BE2C (cell line): ENCODE measurements at regions not wholly inside any gene's neighbourhood (a gene's known extent, or its start where the extent isn't known, plus 50 kb on each side); places are given as distances from the start of the nearest gene placed in this dataset.

Experiments used
- DNase-seq: peaks from one replicate; pipeline ENCODE4 v3.0.0-alpha.2; 2020
- H3K27me3 ChIP-seq: fragments of 250-450 bp; sonication (Bioruptor Pico); 2 replicates; pipeline ENCODE4 v1.5.1; 2020; ENCODE audit warnings: mild to moderate bottlenecking
- H3K36me3 ChIP-seq: fragments of 250-450 bp; sonication (Bioruptor Pico); 2 replicates; pipeline ENCODE4 v1.5.1; 2020; ENCODE audit warnings: mild to moderate bottlenecking
- H3K4me1 ChIP-seq: fragments of 250-450 bp; sonication (Bioruptor Pico); 2 replicates; pipeline ENCODE4 v1.5.1; 2020
- H3K4me3 ChIP-seq: 2 replicates; pipeline ENCODE4 v1.5.1; 2011; ENCODE audit warnings: low read depth, low read length
- H3K9me3 ChIP-seq: fragments of 250-450 bp; sonication (Bioruptor Pico); 2 replicates; pipeline ENCODE4 v1.5.1; 2020
- CTCF ChIP-seq: IDR thresholded peaks from 2 replicates; pipeline ENCODE4 v1.5.1; 2012; ENCODE audit warnings: mild to moderate bottlenecking, low read depth, low read length

- Histone ChIP-seq H3K4me3 (no peak overlapping the region), H3K4me1 (no peaks in the 10 kb centered on the region), H3K9me3 (no peaks in the 10 kb centered on the region), H3K36me3 (no peaks in the 10 kb centered on the region), H3K27me3 (no peaks in the 10 kb centered on the region)
- no peak for TF ChIP-seq CTCF
- DNase-seq = no peak
Observed at GRCh38 chr1:106249810-106250209, 806.7 kb upstream of the PRMT6 start.

DNA sequence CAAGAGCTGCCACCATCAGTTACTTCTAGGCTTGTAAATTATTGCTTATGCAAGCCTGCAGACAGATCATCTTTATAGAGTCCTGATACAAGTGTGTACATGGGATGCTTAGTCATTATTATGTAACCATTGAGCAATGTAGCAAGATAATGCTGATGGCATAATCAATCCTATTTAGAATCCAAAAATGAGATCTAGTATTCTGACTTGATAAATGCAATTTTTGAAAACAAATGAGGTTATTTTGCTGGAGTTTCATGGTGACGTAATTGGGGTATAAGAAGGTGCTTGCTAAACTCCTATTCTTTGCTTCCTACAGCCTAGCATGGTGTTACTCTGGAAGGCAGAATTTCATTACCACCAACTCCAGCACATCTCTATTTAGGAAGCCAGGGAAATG is 801.7 kb upstream of the PRMT6 start:
- Histone ChIP-seq H3K4me3 (no peak overlapping the region), H3K36me3 (no peaks in the 10 kb centered on the region), H3K4me1 (no peaks in the 10 kb centered on the region), H3K27me3 (no peaks in the 10 kb centered on the region), H3K9me3 (no peaks in the 10 kb centered on the region)
- no peak for DNase-seq
- TF ChIP-seq CTCF = no peak

DNA sequence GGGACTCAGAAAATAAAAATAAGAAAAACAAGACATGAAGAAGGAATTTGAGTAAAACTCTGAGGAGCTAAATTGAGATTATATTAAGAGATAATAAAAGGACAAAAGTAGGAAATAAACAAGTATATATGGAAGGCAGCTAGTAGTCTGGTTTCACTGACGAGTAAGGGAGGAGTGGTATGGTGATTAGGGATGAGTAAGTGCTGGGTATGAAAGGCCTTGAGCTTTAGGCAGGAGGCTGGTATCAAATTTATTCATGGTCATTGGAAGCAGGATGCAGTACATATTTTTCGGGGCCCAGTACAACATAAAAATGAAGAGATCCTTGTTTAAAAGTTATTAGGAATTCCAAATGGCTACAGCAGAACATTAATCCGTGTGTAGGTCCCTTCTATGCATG is 789.7 kb upstream of the PRMT6 start:
- no peak for DNase-seq
- TF ChIP-seq CTCF = no peak
- Histone ChIP-seq H3K36me3 (no peaks in the 10 kb centered on the region), H3K4me1 (no peaks in the 10 kb centered on the region), H3K27me3 (no peaks in the 10 kb centered on the region), H3K4me3 (no peak overlapping the region), H3K9me3 (no peaks in the 10 kb centered on the region)

DNA sequence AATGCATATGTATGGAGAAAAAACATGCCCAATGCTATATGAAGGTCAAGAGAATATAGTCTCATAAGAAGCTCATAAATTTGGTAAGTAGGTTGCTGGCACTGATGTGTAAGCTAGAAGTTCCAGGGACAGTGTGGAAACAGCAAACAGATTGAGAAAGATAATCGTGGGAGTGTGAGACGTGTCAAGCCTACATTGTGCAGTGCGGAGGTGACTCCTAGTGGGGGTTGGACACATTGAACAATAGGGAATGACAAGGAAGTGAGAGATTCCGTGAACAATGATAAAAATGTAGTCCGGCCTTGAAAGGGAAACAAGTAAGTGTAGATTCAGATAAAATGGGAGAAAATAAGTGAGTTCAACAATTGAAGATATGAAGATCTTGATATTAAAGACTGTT is 788.4 kb upstream of the PRMT6 start:
- Histone ChIP-seq H3K4me1 (no peaks in the 10 kb centered on the region), H3K27me3 (no peaks in the 10 kb centered on the region), H3K9me3 (no peaks in the 10 kb centered on the region), H3K36me3 (no peaks in the 10 kb centered on the region), H3K4me3 (no peak overlapping the region)
- peak; percentile 65 for DNase-seq
- TF ChIP-seq CTCF = peak; percentile 86

DNA sequence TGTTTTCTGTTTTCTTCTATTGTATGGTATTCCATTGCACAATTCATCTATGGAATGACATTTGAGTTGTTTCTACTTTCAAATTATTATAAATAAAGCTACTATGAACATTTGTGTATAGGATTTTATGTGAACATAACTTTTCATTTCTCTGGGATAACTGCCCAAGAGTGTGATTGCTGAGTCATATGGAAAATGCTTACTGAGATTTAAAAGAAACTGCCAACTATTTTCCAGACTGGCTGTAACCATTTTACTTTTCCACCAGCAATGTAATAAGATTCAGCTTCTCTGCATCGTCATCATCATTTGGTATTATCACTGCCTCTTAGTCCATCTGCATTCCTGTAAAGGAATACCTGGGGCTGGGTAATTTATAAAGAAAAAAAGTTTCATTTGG is 779.6 kb upstream of the PRMT6 start:
- no peaks in the 10 kb centered on the region for H3K36me3 ChIP-seq
- no peaks in the 10 kb centered on the region for H3K9me3 ChIP-seq
- H3K4me1 ChIP-seq = no peaks in the 10 kb centered on the region
- no peak for DNase-seq
- H3K4me3 ChIP-seq = no peak overlapping the region
- no peak for TF ChIP-seq CTCF
- no peaks in the 10 kb centered on the region for H3K27me3 ChIP-seq

DNA sequence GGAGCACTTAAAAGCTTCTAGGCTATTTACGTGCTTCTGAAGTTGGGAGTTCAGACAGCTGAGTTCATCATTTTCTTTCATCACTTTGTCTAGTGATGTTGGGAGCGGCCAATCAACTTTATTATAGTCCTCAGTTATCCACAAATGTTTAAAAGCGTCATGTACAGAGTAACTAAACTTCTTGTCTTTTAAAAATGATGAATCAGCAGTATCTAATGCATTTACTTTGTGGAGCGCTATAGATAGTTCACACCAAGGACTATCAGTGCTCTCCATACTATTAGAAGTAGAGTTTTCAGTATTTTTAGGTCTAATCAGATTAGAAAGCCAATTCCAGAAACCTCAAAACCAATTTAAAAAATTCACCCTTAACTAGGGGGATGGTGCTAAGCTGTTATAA is 778.7 kb upstream of the PRMT6 start:
- Histone ChIP-seq H3K36me3 (no peaks in the 10 kb centered on the region), H3K27me3 (no peaks in the 10 kb centered on the region), H3K4me3 (no peak overlapping the region), H3K9me3 (no peaks in the 10 kb centered on the region), H3K4me1 (no peaks in the 10 kb centered on the region)
- DNase-seq = no peak
- TF ChIP-seq CTCF = no peak
